Tibial nerve (tissue), 4 donors: ENCODE measurements at regions not wholly inside any gene's neighbourhood (a gene's known extent, or its start where the extent isn't known, plus 50 kb on each side); places are given as distances from the start of the nearest gene placed in this dataset.
"Not testable (repeated sequence)": the region's sequence is repeated elsewhere in the genome, so short reads cannot be mapped to it uniquely, and the experiment has no call there.

Source experiments
- EP300 ChIP-seq, 2 donors: sonication (generic); formaldehyde crosslinking; IDR thresholded peaks; one replicate each; pipeline ENCODE4 v1.6.1; 2017; ENCODE audit warnings: antibody characterized with exemption in 2 of 2, mild to moderate bottlenecking in 1 of 2
- POLR2A ChIP-seq, 2 donors: fragments of 450-650 bp; IDR thresholded peaks; one replicate each; pipeline ENCODE4 v1.6.1; 2017; ENCODE audit warnings: antibody characterized with exemption in 2 of 2, mild to moderate bottlenecking in 2 of 2, moderate library complexity in 2 of 2
- TF ChIP-seq, protein P1 (sequence below), 5 experiments: fragments of 200-600 bp in 3 of 5; fragments of 450-650 bp in 2 of 5; sonication (generic) in 3 of 5; IDR thresholded peaks; one replicate each; pipeline ENCODE4 v1.5.1; 2016 to 2019; ENCODE audit warnings: antibody characterized with exemption in 5 of 5, mild to moderate bottlenecking in 3 of 5, moderate library complexity in 2 of 5

DNA sequence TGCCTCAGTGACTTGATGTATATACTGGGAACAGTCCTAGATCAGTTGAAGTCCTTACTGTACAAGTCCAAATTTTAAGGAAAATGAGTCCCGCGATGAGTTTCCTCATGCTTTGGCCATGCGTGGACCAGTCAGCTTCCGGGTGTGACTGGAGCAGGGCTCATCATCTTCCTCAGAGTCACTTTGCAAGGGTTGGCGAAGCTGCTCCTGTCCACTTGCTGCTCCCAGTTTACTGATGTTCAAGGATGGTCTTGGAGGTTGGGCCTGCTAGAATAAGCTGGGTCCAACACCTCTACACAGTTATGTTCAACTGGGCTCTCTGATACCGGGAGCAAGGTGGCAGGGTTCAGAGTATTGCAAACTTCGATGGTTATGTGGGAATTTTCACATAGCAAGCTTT lies 66.2 kb upstream of the PRMT8 start:
- TF ChIP-seq, protein P1, sequence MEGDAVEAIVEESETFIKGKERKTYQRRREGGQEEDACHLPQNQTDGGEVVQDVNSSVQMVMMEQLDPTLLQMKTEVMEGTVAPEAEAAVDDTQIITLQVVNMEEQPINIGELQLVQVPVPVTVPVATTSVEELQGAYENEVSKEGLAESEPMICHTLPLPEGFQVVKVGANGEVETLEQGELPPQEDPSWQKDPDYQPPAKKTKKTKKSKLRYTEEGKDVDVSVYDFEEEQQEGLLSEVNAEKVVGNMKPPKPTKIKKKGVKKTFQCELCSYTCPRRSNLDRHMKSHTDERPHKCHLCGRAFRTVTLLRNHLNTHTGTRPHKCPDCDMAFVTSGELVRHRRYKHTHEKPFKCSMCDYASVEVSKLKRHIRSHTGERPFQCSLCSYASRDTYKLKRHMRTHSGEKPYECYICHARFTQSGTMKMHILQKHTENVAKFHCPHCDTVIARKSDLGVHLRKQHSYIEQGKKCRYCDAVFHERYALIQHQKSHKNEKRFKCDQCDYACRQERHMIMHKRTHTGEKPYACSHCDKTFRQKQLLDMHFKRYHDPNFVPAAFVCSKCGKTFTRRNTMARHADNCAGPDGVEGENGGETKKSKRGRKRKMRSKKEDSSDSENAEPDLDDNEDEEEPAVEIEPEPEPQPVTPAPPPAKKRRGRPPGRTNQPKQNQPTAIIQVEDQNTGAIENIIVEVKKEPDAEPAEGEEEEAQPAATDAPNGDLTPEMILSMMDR (IDR thresholded peaks at IDR 0.05): not testable (repeated sequence)
- TF ChIP-seq POLR2A, EP300 (IDR thresholded peaks at IDR 0.05): not testable (repeated sequence)
